ENCODE measurements at regions not wholly inside any gene's neighbourhood (a gene's known extent, or its start where the extent isn't known, plus 50 kb on each side); places are given as distances from the start of the nearest gene placed in this dataset.
"Not testable (repeated sequence)": the region's sequence is repeated elsewhere in the genome, so short reads cannot be mapped to it uniquely, and the experiment has no call there.

GRCh38 chr1:185431612-185432011 is 114.6 kb upstream of the IVNS1ABP start:
- H3K36me3 ChIP-seq (ENCODE audit: control insufficient read depth, insufficient read depth, low read length), result no peaks in the 10 kb centered on the region
- in situ Hi-C loops (cut with MboI; ENCODE audit: low sequenced_read_pairs) (no loop called here), intact Hi-C loops (cut with micrococcal nuclease) (no loop called here), dilution Hi-C loops (cut with HindIII; ENCODE audit: low sequenced_read_pairs, unreplicated experiment) (no loop called here)
- no peak overlapping the region for H4K91ac ChIP-seq (ENCODE audit: insufficient read depth, low read depth, low read length)
- no peak overlapping the region for H2BK20ac ChIP-seq (ENCODE audit: low read depth, low read length)
- no peak overlapping the region for H2BK120ac ChIP-seq (ENCODE audit: low read depth, low read length)
- no peaks in the 10 kb centered on the region for H4K20me1 ChIP-seq (ENCODE audit: insufficient read depth, low read length)
- ATAC-seq (ENCODE audit: low read depth) (no peak), DNase-seq (no peak)
- no peaks in the 10 kb centered on the region for H3K9me3 ChIP-seq (ENCODE audit: control insufficient read depth, insufficient read depth, low read length)
- H3K27ac ChIP-seq (ENCODE audit: insufficient read depth, low read length), result no peak overlapping the region
- H2AK9ac ChIP-seq (replicated peaks; ENCODE audit: low read depth, low read length, poor library complexity), result no peak overlapping the region
- H3K27me3 ChIP-seq (ENCODE audit: control insufficient read depth, insufficient read depth, low read length), result peaks cover 2% of the 10 kb centered on the region; the same call in 1 of the 2 replicates
- H3K14ac ChIP-seq (replicated peaks; ENCODE audit: low read depth, low read length), result no peak overlapping the region
- H3K4me1 ChIP-seq (ENCODE audit: control insufficient read depth, insufficient read depth, low read length), result no peaks in the 10 kb centered on the region
- no peak overlapping the region; the same call in 1 of the 2 replicates for H3K56ac ChIP-seq (ENCODE audit: extremely low read depth, insufficient read depth, low read length)
- no peak overlapping the region for H3K4me2 ChIP-seq (ENCODE audit: low read depth, low read length)
- 47% methylated on average over 3 of the region's 5 CpGs; no CpG with 5 or more reads in 1 of the 2 experiments for WGBS, 2 experiments (ENCODE audit: extremely low coverage in 2 of 2, insufficient read length in 1 of 2)
- H2AFZ ChIP-seq (replicated peaks; ENCODE audit: low read length, poor library complexity), result no peak overlapping the region
- no peak overlapping the region for H3K23ac ChIP-seq (ENCODE audit: low read depth, low read length)
- CTCF ChIA-PET, result no interaction called here
- no peaks in the 10 kb centered on the region for H3K79me1 ChIP-seq (ENCODE audit: low read depth in 1 of 2, low read length in 2 of 2)
- H2AK5ac ChIP-seq (ENCODE audit: low read depth, low read length), result no peak overlapping the region
- POLR2A ChIA-PET (ENCODE audit: unreplicated experiment), result no interaction called here
- BruUV-seq (replicated peaks), result no TSS peak
- H3K9ac ChIP-seq (ENCODE audit: low read depth, low read length), result no peak overlapping the region
- no peak overlapping the region for H4K8ac ChIP-seq (ENCODE audit: low read depth in 2 of 2, low read length in 2 of 2)
- H2BK5ac ChIP-seq (ENCODE audit: low read depth, low read length, poor library complexity, severe bottlenecking), result no peak overlapping the region
- no peak overlapping the region for H3K4me3 ChIP-seq (ENCODE audit: insufficient read depth, low read depth, low read length)
- TF ChIP-seq MXI1 (IDR thresholded peaks at IDR 0.05; ENCODE audit: borderline replicate concordance, low read depth, low read length) (no peak), NFE2L2 (IDR thresholded peaks at IDR 0.05; ENCODE audit: low read depth, low read length) (no peak)
- no peak overlapping the region for H4K5ac ChIP-seq (ENCODE audit: low read depth, low read length)
- H3K9me1 ChIP-seq (ENCODE audit: insufficient read depth, low read length), result no peaks in the 10 kb centered on the region
- H3K18ac ChIP-seq (ENCODE audit: low read depth, low read length), result no peak overlapping the region
- no peak overlapping the region for H2BK15ac ChIP-seq (ENCODE audit: low read depth, low read length)
- H3K4ac ChIP-seq (ENCODE audit: low read depth, low read length), result no peak overlapping the region

GRCh38 chr1:185429668-185430067 is 112.6 kb upstream of the IVNS1ABP start:
- WGBS, 2 experiments (ENCODE audit: extremely low coverage in 2 of 2, insufficient read length in 1 of 2), result no CpG with 5 or more reads among the region's 1 CpG
- H4K5ac ChIP-seq (ENCODE audit: low read depth, low read length); in situ Hi-C loops (cut with MboI; ENCODE audit: low sequenced_read_pairs); H4K91ac ChIP-seq (ENCODE audit: insufficient read depth, low read depth, low read length); H3K14ac ChIP-seq (replicated peaks; ENCODE audit: low read depth, low read length); H3K9me3 ChIP-seq (ENCODE audit: control insufficient read depth, insufficient read depth, low read length); DNase-seq; H4K20me1 ChIP-seq (ENCODE audit: insufficient read depth, low read length); H3K79me1 ChIP-seq (ENCODE audit: low read depth in 1 of 2, low read length in 2 of 2); H3K4me3 ChIP-seq (ENCODE audit: insufficient read depth, low read depth, low read length); H2BK120ac ChIP-seq (ENCODE audit: low read depth, low read length); H2AFZ ChIP-seq (replicated peaks; ENCODE audit: low read length, poor library complexity); H3K9me1 ChIP-seq (ENCODE audit: insufficient read depth, low read length); ATAC-seq (ENCODE audit: low read depth); dilution Hi-C loops (cut with HindIII; ENCODE audit: low sequenced_read_pairs, unreplicated experiment); H3K23ac ChIP-seq (ENCODE audit: low read depth, low read length); BruUV-seq (replicated peaks); H2AK9ac ChIP-seq (replicated peaks; ENCODE audit: low read depth, low read length, poor library complexity); H3K27me3 ChIP-seq (ENCODE audit: control insufficient read depth, insufficient read depth, low read length); H3K36me3 ChIP-seq (ENCODE audit: control insufficient read depth, insufficient read depth, low read length); H2BK15ac ChIP-seq (ENCODE audit: low read depth, low read length); H2BK20ac ChIP-seq (ENCODE audit: low read depth, low read length); intact Hi-C loops (cut with micrococcal nuclease); H3K9ac ChIP-seq (ENCODE audit: low read depth, low read length); H3K4ac ChIP-seq (ENCODE audit: low read depth, low read length); H3K4me2 ChIP-seq (ENCODE audit: low read depth, low read length); H3K18ac ChIP-seq (ENCODE audit: low read depth, low read length); H2BK5ac ChIP-seq (ENCODE audit: low read depth, low read length, poor library complexity, severe bottlenecking); H3K27ac ChIP-seq (ENCODE audit: insufficient read depth, low read length); H2AK5ac ChIP-seq (ENCODE audit: low read depth, low read length); H3K56ac ChIP-seq (ENCODE audit: extremely low read depth, insufficient read depth, low read length); POLR2A ChIA-PET (ENCODE audit: unreplicated experiment); H3K4me1 ChIP-seq (ENCODE audit: control insufficient read depth, insufficient read depth, low read length); H4K8ac ChIP-seq (ENCODE audit: low read depth in 2 of 2, low read length in 2 of 2); CTCF ChIA-PET: not testable (repeated sequence)

All from IMR-90 (cell line).